Thymus (tissue), 11 donors: ENCODE measurements at regions not wholly inside any gene's neighbourhood (a gene's known extent, or its start where the extent isn't known, plus 50 kb on each side); places are given as distances from the start of the nearest gene placed in this dataset.

ENCODE experiments used
- DNase-seq, 9 donors: peaks; one replicate each; pipeline ENCODE4 v3.0.0-alpha.2; 2013; ENCODE audit warnings: low spot score in 9 of 9, low read depth in 6 of 9, missing footprints in 1 of 9
- H3K27ac ChIP-seq, 2 donors: one replicate each; pipeline ENCODE4 v1.5.1; 2013; ENCODE audit warnings: control low read depth in 1 of 2, low read depth in 1 of 2, low read length in 1 of 2, mild to moderate bottlenecking in 1 of 2, moderate library complexity in 1 of 2
- H3K27me3 ChIP-seq, 2 donors: one replicate each; pipeline ENCODE4 v1.5.1; 2013; ENCODE audit warnings: low read length in 1 of 2; ENCODE audit not compliant: control insufficient read depth in 2 of 2, insufficient read depth in 1 of 2
- H3K36me3 ChIP-seq, 2 donors: one replicate each; pipeline ENCODE4 v1.5.1; 2013; ENCODE audit warnings: low read length in 1 of 2, mild to moderate bottlenecking in 1 of 2, moderate library complexity in 1 of 2; ENCODE audit not compliant: control insufficient read depth in 2 of 2, insufficient read depth in 2 of 2
- H3K4me1 ChIP-seq, 2 donors: one replicate each; pipeline ENCODE4 v1.5.1; 2013; ENCODE audit warnings: low read length in 2 of 2; ENCODE audit not compliant: control insufficient read depth in 2 of 2, insufficient read depth in 2 of 2
- H3K4me3 ChIP-seq, 2 donors: one replicate each; pipeline ENCODE4 v1.5.1; 2013; ENCODE audit warnings: low read length in 2 of 2, control low read depth in 1 of 2, mild to moderate bottlenecking in 1 of 2
- H3K9me3 ChIP-seq, 2 donors: one replicate each; pipeline ENCODE4 v1.5.1; 2013; ENCODE audit warnings: low read length in 1 of 2, mild to moderate bottlenecking in 1 of 2; ENCODE audit not compliant: control insufficient read depth in 2 of 2, insufficient read depth in 1 of 2
- WGBS: extraction: QIAGEN DNeasy Blood & Tissue Kit; methylation state at CpG from one replicate; pipeline ENCODE4 v1.1.7; 2013; 5-methylcytosine and 5-hydroxymethylcytosine counted together
- donor health status: healthy.

- H3K4me3 ChIP-seq, result no peak overlapping the region
- 79% methylated on average over 5 of the region's 5 CpGs for WGBS
- no peak for DNase-seq
- no peaks in the 10 kb centered on the region for H3K9me3 ChIP-seq
- no peak overlapping the region for H3K27ac ChIP-seq
- H3K4me1 ChIP-seq, result no peaks in the 10 kb centered on the region
- no peaks in the 10 kb centered on the region for H3K27me3 ChIP-seq
- no peaks in the 10 kb centered on the region for H3K36me3 ChIP-seq
Measured at GRCh38 chr16:82567175-82567574, 59.6 kb upstream of the CDH13 start.

DNA sequence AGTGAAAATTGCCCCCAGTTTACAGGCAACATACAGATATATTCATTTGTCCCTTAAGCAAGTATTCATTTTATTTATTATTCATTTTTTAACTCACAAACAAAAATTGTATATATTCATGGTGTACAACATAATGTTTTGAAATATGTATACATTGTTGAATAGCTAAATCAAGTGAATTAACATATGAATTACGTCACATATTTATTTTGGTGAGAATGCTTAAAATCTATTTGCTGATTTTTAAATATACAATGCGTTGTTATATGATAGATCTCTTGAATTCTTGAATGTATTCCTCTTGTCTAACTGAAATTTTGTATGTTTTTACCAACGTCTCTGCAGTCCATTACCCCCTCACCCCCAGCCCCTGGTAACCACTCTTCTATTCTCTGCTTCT is 63.4 kb upstream of the CDH13 start:
- no peaks in the 10 kb centered on the region for H3K9me3 ChIP-seq
- H3K4me3 ChIP-seq, result no peak overlapping the region
- no peaks in the 10 kb centered on the region for H3K36me3 ChIP-seq
- WGBS, result 91% methylated on average over 3 of the region's 3 CpGs
- no peak overlapping the region for H3K27ac ChIP-seq
- no peaks in the 10 kb centered on the region for H3K27me3 ChIP-seq
- no peaks in the 10 kb centered on the region for H3K4me1 ChIP-seq
- DNase-seq, result no peak

DNA sequence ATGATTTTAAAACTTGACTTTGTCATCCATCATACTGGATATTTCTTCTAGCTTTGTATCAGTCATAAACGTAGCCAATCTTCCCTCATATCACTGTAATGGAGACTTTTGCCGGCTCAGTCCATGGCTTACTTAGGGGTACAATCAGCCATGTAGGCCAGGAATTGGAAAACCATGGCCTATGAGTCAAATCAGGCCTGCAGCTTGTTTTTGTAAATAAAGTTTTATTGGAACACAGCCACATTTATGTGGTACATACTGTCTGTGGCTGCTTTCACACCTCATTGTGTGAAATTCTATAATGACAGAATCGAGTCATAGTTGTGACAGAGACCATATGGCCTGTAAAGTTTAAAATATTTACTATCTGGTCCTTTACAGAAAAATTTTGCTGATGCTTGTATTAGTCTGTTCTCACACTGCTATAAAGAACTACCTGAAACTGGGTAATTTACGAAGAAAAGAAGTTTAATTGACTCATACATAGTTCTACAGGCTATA is 64.5 kb upstream of the CDH13 start:
- no peaks in the 10 kb centered on the region for H3K4me1 ChIP-seq
- 83% methylated on average over 4 of the region's 4 CpGs for WGBS
- no peaks in the 10 kb centered on the region for H3K27me3 ChIP-seq
- no peak overlapping the region for H3K27ac ChIP-seq
- no peak for DNase-seq
- H3K36me3 ChIP-seq, result no peaks in the 10 kb centered on the region
- no peak overlapping the region for H3K4me3 ChIP-seq
- no peaks in the 10 kb centered on the region for H3K9me3 ChIP-seq

DNA sequence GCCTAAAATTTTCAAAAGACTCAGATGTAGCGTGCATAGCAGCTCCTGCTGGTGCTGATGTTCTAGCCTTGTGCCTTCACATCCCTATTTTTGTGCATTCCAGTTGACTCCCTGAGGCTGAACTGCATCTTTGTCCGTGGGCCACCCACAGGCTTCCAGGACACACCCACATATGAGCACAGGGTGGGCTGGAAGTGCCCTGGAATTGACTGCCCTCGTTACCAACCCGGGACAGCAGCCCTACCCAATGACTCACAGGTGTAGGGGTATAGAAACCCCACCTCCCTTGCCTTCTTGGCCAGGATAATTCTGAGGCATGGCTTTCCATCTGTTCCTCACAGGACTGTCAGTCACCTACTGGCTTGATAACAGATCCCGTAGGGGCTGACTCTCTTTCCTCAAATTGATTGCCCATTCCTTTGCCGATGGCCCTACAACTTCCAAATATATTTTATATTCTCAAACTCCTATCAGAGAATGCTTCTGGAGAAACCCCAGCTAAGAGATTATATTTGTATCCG is 65.9 kb upstream of the CDH13 start:
- WGBS, result 83% methylated on average over 7 of the region's 7 CpGs
- DNase-seq, result no peak
- Histone ChIP-seq H3K9me3 (no peaks in the 10 kb centered on the region), H3K4me3 (no peak overlapping the region), H3K27ac (no peak overlapping the region), H3K36me3 (no peaks in the 10 kb centered on the region), H3K4me1 (no peaks in the 10 kb centered on the region), H3K27me3 (no peaks in the 10 kb centered on the region)

GRCh38 chr16:82544378-82545160 is 82.2 kb upstream of the CDH13 start:
- Histone ChIP-seq H3K4me1 (no peaks in the 10 kb centered on the region), H3K27me3 (no peaks in the 10 kb centered on the region), H3K27ac (no peak overlapping the region), H3K4me3 (no peak overlapping the region), H3K9me3 (no peaks in the 10 kb centered on the region), H3K36me3 (no peaks in the 10 kb centered on the region)
- no peak for DNase-seq
- 86% methylated on average over 12 of the region's 12 CpGs for WGBS

- H3K36me3 ChIP-seq, result no peaks in the 10 kb centered on the region
Measured at GRCh38 chr16:82542714-82543113, 84.1 kb upstream of the CDH13 start.

DNA sequence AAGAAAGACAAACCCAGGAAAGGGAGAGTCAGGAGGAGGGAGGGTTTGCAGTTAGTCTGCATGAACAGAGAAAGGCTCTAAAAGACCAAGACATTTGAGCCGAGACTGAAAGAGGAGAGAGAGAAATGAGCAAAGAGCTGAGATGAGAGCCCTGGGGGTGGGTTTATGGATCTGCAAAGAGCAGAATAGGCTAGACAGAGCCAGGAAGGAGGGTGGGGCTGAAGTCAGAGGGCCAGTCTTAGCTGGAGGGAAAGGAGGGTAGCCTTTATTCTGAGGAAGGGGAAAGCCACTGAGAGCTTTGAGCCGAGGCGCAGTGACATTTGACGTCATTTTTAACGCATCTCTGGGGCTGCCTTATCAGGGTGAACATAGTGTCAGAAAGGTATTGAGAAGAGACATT is 85.7 kb upstream of the CDH13 start:
- no peaks in the 10 kb centered on the region for H3K36me3 ChIP-seq
- H3K4me3 ChIP-seq, result no peak overlapping the region
- 96% methylated on average over 5 of the region's 5 CpGs for WGBS
- no peak overlapping the region for H3K27ac ChIP-seq
- no peaks in the 10 kb centered on the region for H3K4me1 ChIP-seq
- no peaks in the 10 kb centered on the region for H3K9me3 ChIP-seq
- no peaks in the 10 kb centered on the region for H3K27me3 ChIP-seq
- no peak for DNase-seq

More at GRCh38 chr16:82542714-82543113, 84.1 kb upstream of the CDH13 start:
- WGBS, result 84% methylated on average over 1 of the region's 1 CpG
- H3K4me1 ChIP-seq, result no peaks in the 10 kb centered on the region
- H3K27me3 ChIP-seq, result no peaks in the 10 kb centered on the region
- no peak overlapping the region for H3K4me3 ChIP-seq
- no peak overlapping the region for H3K27ac ChIP-seq
- DNase-seq, result no peak
- no peaks in the 10 kb centered on the region for H3K9me3 ChIP-seq

DNA sequence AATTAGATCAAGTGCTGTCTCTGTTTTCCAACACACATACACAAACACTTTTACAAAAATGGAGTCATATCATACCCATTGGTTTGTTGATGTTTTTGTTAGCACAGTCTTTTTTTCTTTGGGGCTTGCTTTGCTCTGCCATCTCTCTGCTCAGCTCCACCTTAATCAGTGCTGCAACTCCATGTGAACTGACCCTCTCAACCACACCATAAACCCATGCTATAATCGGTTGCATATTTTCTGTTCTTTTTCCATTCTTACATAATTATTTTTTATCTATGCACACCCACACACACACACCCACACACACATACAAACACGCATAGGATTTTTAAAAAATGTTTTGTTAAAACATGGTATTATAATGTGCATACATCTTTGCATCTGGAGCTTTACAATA is 91.0 kb upstream of the CDH13 start:
- Histone ChIP-seq H3K4me3 (no peak overlapping the region), H3K27ac (no peak overlapping the region), H3K9me3 (no peaks in the 10 kb centered on the region), H3K36me3 (no peaks in the 10 kb centered on the region), H3K27me3 (no peaks in the 10 kb centered on the region), H3K4me1 (no peaks in the 10 kb centered on the region)
- no peak for DNase-seq
- WGBS, result 94% methylated on average over 2 of the region's 2 CpGs

- Histone ChIP-seq H3K27ac (no peak overlapping the region), H3K9me3 (no peaks in the 10 kb centered on the region), H3K36me3 (no peaks in the 10 kb centered on the region), H3K4me1 (no peaks in the 10 kb centered on the region), H3K4me3 (no peak overlapping the region), H3K27me3 (no peaks in the 10 kb centered on the region)
- WGBS, result 88% methylated on average over 4 of the region's 4 CpGs
- DNase-seq, result no peak
Measured at GRCh38 chr16:82535262-82535661, 91.5 kb upstream of the CDH13 start.
